Karpas-422 (cell line): ENCODE measurements at regions not wholly inside any gene's neighbourhood (a gene's known extent, or its start where the extent isn't known, plus 50 kb on each side); places are given as distances from the start of the nearest gene placed in this dataset.

Source experiments
- DNase-seq: peaks from one replicate; pipeline ENCODE4 v3.0.0-alpha.2; 2015
- H2AFZ ChIP-seq: fragments of 200-600 bp; sonication (generic); 2 replicates; pipeline ENCODE4 v1.6.1; 2014; ENCODE audit warnings: antibody characterized with exemption, low read length, mixed read lengths
- H3K27ac ChIP-seq: fragments of 200-600 bp; sonication (generic); 2 replicates; pipeline ENCODE4 v1.5.1; 2014; ENCODE audit warnings: mild to moderate bottlenecking, low read length, moderate library complexity
- H3K27me3 ChIP-seq: fragments of 200-600 bp; sonication (generic); 2 replicates; pipeline ENCODE4 v1.6.1; 2014; ENCODE audit warnings: low read length, mixed read lengths
- H3K36me3 ChIP-seq: fragments of 200-600 bp; sonication (generic); 2 replicates; pipeline ENCODE4 v1.6.1; 2014; ENCODE audit warnings: low read length, mixed read lengths; ENCODE audit not compliant: insufficient read depth
- H3K4me1 ChIP-seq: fragments of 200-600 bp; sonication (generic); 2 replicates; pipeline ENCODE4 v1.6.1; 2014; ENCODE audit warnings: mild to moderate bottlenecking, low read length, mixed read lengths
- H3K4me2 ChIP-seq: fragments of 200-600 bp; sonication (generic); 2 replicates; pipeline ENCODE4 v1.6.1; 2014; ENCODE audit warnings: low read length, low read depth, mild to moderate bottlenecking; ENCODE audit not compliant: poor library complexity, severe bottlenecking
- H3K4me3 ChIP-seq: fragments of 200-600 bp; sonication (generic); 2 replicates; pipeline ENCODE4 v1.5.1; 2014; ENCODE audit warnings: mild to moderate bottlenecking, antibody characterized with exemption, low read length, mixed read lengths
- H3K79me2 ChIP-seq: fragments of 200-600 bp; sonication (generic); 2 replicates; pipeline ENCODE4 v1.6.1; 2014; ENCODE audit warnings: mild to moderate bottlenecking, low read length, mixed read lengths
- H3K9ac ChIP-seq: fragments of 200-600 bp; sonication (generic); 2 replicates; pipeline ENCODE4 v1.6.0; 2014; ENCODE audit warnings: low read length
- H3K9me2 ChIP-seq: fragments of 200-600 bp; sonication (generic), shearing (Covaris generic); replicated peaks from 2 replicates; pipeline ENCODE4 v1.6.0; 2014; ENCODE audit warnings: mild to moderate bottlenecking, low read length, moderate library complexity; ENCODE audit not compliant: insufficient read depth
- H3K9me3 ChIP-seq: fragments of 300-700, 200-600 bp; sonication (generic); 2 replicates; pipeline ENCODE4 v1.6.1; 2014; ENCODE audit warnings: low read length, mixed read lengths
- H4K20me1 ChIP-seq: fragments of 200-600 bp; sonication (generic); 2 replicates; pipeline ENCODE4 v1.6.1; 2014; ENCODE audit warnings: mild to moderate bottlenecking, antibody characterized with exemption, low read length, low read depth; ENCODE audit not compliant: insufficient read depth

GRCh38 chr4:137631605-137632004 is 99.3 kb upstream of the PCDH18 start:
- H2AFZ ChIP-seq: no peak overlapping the region
- H3K79me2 ChIP-seq: no peaks in the 10 kb centered on the region
- no peak overlapping the region for H3K9ac ChIP-seq
- no peaks in the 10 kb centered on the region for H3K4me1 ChIP-seq
- H3K4me3 ChIP-seq: no peak overlapping the region
- H4K20me1 ChIP-seq: no peaks in the 10 kb centered on the region
- DNase-seq: no peak
- H3K4me2 ChIP-seq: no peak overlapping the region
- no peak overlapping the region for H3K27ac ChIP-seq
- H3K9me2 ChIP-seq: no peaks in the 10 kb centered on the region; the same call in 1 of the 2 replicates
- H3K36me3 ChIP-seq: no peaks in the 10 kb centered on the region
- no peaks in the 10 kb centered on the region for H3K27me3 ChIP-seq
- no peaks in the 10 kb centered on the region for H3K9me3 ChIP-seq

- H3K36me3 ChIP-seq: no peaks in the 10 kb centered on the region
- no peak overlapping the region for H2AFZ ChIP-seq
- no peaks in the 10 kb centered on the region for H3K9me3 ChIP-seq
- no peak for DNase-seq
- H4K20me1 ChIP-seq: no peaks in the 10 kb centered on the region
- no peak overlapping the region for H3K4me3 ChIP-seq
- no peak overlapping the region for H3K27ac ChIP-seq
- H3K9me2 ChIP-seq: no peaks in the 10 kb centered on the region; the same call in 1 of the 2 replicates
- no peak overlapping the region for H3K4me2 ChIP-seq
- no peaks in the 10 kb centered on the region for H3K79me2 ChIP-seq
- H3K9ac ChIP-seq: no peak overlapping the region
- no peaks in the 10 kb centered on the region for H3K27me3 ChIP-seq
- no peaks in the 10 kb centered on the region for H3K4me1 ChIP-seq
Observed at GRCh38 chr4:137630252-137630651, 98.0 kb upstream of the PCDH18 start.

- Histone ChIP-seq H3K27ac (no peak overlapping the region), H3K36me3 (no peaks in the 10 kb centered on the region), H3K9ac (no peak overlapping the region), H3K4me1 (no peaks in the 10 kb centered on the region), H3K27me3 (no peaks in the 10 kb centered on the region), H3K9me2 (no peaks in the 10 kb centered on the region; the same call in 1 of the 2 replicates), H3K79me2 (no peaks in the 10 kb centered on the region), H2AFZ (no peak overlapping the region), H3K4me2 (no peak overlapping the region), H3K4me3 (no peak overlapping the region), H4K20me1 (no peaks in the 10 kb centered on the region), H3K9me3 (no peaks in the 10 kb centered on the region)
- no peak for DNase-seq
Observed at GRCh38 chr4:137627739-137628460, 95.6 kb upstream of the PCDH18 start.

GRCh38 chr4:137626942-137627738 is 94.8 kb upstream of the PCDH18 start:
- Histone ChIP-seq H2AFZ (no peak overlapping the region), H3K36me3 (no peaks in the 10 kb centered on the region), H3K4me3 (no peak overlapping the region), H3K9ac (no peak overlapping the region), H3K27ac (no peak overlapping the region), H3K4me2 (no peak overlapping the region), H3K4me1 (no peaks in the 10 kb centered on the region), H4K20me1 (no peaks in the 10 kb centered on the region), H3K79me2 (no peaks in the 10 kb centered on the region), H3K27me3 (no peaks in the 10 kb centered on the region), H3K9me2 (no peaks in the 10 kb centered on the region), H3K9me3 (no peaks in the 10 kb centered on the region)
- no peak for DNase-seq

- H4K20me1 ChIP-seq: no peaks in the 10 kb centered on the region
- no peak overlapping the region for H3K4me2 ChIP-seq
- H3K79me2 ChIP-seq: no peaks in the 10 kb centered on the region
- H3K4me3 ChIP-seq: no peak overlapping the region
- no peak overlapping the region for H3K27ac ChIP-seq
- H3K36me3 ChIP-seq: no peaks in the 10 kb centered on the region
- no peak overlapping the region for H3K9ac ChIP-seq
- H3K4me1 ChIP-seq: no peaks in the 10 kb centered on the region
- H3K9me2 ChIP-seq: no peaks in the 10 kb centered on the region
- H2AFZ ChIP-seq: no peak overlapping the region
- no peaks in the 10 kb centered on the region for H3K9me3 ChIP-seq
- H3K27me3 ChIP-seq: no peaks in the 10 kb centered on the region
- no peak for DNase-seq
Observed at GRCh38 chr4:137623013-137623412, 90.7 kb upstream of the PCDH18 start.

GRCh38 chr4:137621056-137621455 is 88.8 kb upstream of the PCDH18 start:
- Histone ChIP-seq H2AFZ (no peak overlapping the region), H3K79me2 (no peaks in the 10 kb centered on the region), H3K9ac (no peak overlapping the region), H3K27ac (no peak overlapping the region), H3K27me3 (no peaks in the 10 kb centered on the region), H3K36me3 (no peaks in the 10 kb centered on the region), H3K4me1 (no peaks in the 10 kb centered on the region), H3K9me2 (no peaks in the 10 kb centered on the region), H4K20me1 (no peaks in the 10 kb centered on the region), H3K4me3 (no peak overlapping the region), H3K9me3 (no peaks in the 10 kb centered on the region), H3K4me2 (no peak overlapping the region)
- no peak for DNase-seq

GRCh38 chr4:137614491-137614890 is 82.2 kb upstream of the PCDH18 start:
- H2AFZ ChIP-seq: no peak overlapping the region
- DNase-seq: no peak
- H3K9ac ChIP-seq: no peak overlapping the region
- no peaks in the 10 kb centered on the region for H3K4me1 ChIP-seq
- H3K9me2 ChIP-seq: no peaks in the 10 kb centered on the region
- no peaks in the 10 kb centered on the region for H3K79me2 ChIP-seq
- H3K9me3 ChIP-seq: no peaks in the 10 kb centered on the region
- H3K4me3 ChIP-seq: no peak overlapping the region
- no peaks in the 10 kb centered on the region for H4K20me1 ChIP-seq
- H3K27ac ChIP-seq: no peak overlapping the region
- H3K36me3 ChIP-seq: no peaks in the 10 kb centered on the region
- no peak overlapping the region for H3K4me2 ChIP-seq
- no peaks in the 10 kb centered on the region for H3K27me3 ChIP-seq

GRCh38 chr4:137611998-137612700 is 79.9 kb upstream of the PCDH18 start:
- Histone ChIP-seq H3K9me2 (no peaks in the 10 kb centered on the region), H3K36me3 (no peaks in the 10 kb centered on the region), H3K4me2 (no peak overlapping the region), H3K79me2 (no peaks in the 10 kb centered on the region), H4K20me1 (no peaks in the 10 kb centered on the region), H3K27me3 (no peaks in the 10 kb centered on the region), H2AFZ (no peak overlapping the region), H3K27ac (no peak overlapping the region), H3K4me1 (no peaks in the 10 kb centered on the region), H3K9me3 (no peaks in the 10 kb centered on the region; the same call in 1 of the 2 replicates), H3K4me3 (no peak overlapping the region), H3K9ac (no peak overlapping the region)
- no peak for DNase-seq
